ENCODE measurements at regions not wholly inside any gene's neighbourhood (a gene's known extent, or its start where the extent isn't known, plus 50 kb on each side); places are given as distances from the start of the nearest gene placed in this dataset.

- TF ChIP-seq CTCF (IDR thresholded peaks at IDR 0.05; ENCODE audit: low read depth, low read length, poor library complexity, severe bottlenecking) (no peak), EZH2phosphoT487 (IDR thresholded peaks at IDR 0.05; ENCODE audit: borderline replicate concordance, low read length) (no peak)
Measured at GRCh38 chr18:56431551-56431950, 206.8 kb downstream of the TXNL1 start.
